ENCODE measurements at regions not wholly inside any gene's neighbourhood (a gene's known extent, or its start where the extent isn't known, plus 50 kb on each side); places are given as distances from the start of the nearest gene placed in this dataset.

- TF ChIP-seq CTCF (conservative IDR thresholded peaks at IDR 0.05) (no peak), ZFX (IDR thresholded peaks at IDR 0.05) (no peak)
Observed at GRCh38 chr1:83087851-83088250, 911.1 kb downstream of the TTLL7 start.

All from C4-2B (cell line).